NCI-H2107 treated with DMSO at 0.1 percent for 48 hours (cell line): ENCODE measurements at regions not wholly inside any gene's neighbourhood (a gene's known extent, or its start where the extent isn't known, plus 50 kb on each side); places are given as distances from the start of the nearest gene placed in this dataset.
"Not testable (repeated sequence)": the region's sequence is repeated elsewhere in the genome, so short reads cannot be mapped to it uniquely, and the experiment has no call there.

Experiments
- DNase-seq: peaks from one replicate; lab custom pipeline; 2025; ENCODE audit not compliant: unreplicated experiment; lab: John Stamatoyannopoulos, UW

- DNase-seq = not testable (repeated sequence)
These were observed 123.3 kb downstream of the EFNB1 start for GRCh38 chrX:68951942-68952619.

DNA sequence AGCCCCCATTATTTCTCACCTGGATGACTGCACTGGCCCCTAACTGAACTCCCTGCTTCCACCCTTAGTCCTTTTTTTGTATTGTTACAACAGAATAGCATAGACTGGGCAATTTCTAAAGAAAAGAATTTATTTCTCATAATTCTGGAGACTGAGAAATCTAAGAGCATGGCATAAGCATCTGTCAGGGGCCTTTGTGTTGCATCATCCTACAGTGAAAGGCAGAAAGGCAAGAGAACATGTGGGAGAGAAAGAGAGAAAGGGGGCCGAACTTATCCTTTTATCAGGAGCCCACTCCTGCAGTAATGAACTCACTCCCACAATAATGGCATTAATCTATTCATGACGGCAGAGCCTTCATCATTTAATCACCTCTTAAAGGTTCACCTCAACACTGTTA is 122.1 kb downstream of the EFNB1 start:
- no peak for DNase-seq

DNA sequence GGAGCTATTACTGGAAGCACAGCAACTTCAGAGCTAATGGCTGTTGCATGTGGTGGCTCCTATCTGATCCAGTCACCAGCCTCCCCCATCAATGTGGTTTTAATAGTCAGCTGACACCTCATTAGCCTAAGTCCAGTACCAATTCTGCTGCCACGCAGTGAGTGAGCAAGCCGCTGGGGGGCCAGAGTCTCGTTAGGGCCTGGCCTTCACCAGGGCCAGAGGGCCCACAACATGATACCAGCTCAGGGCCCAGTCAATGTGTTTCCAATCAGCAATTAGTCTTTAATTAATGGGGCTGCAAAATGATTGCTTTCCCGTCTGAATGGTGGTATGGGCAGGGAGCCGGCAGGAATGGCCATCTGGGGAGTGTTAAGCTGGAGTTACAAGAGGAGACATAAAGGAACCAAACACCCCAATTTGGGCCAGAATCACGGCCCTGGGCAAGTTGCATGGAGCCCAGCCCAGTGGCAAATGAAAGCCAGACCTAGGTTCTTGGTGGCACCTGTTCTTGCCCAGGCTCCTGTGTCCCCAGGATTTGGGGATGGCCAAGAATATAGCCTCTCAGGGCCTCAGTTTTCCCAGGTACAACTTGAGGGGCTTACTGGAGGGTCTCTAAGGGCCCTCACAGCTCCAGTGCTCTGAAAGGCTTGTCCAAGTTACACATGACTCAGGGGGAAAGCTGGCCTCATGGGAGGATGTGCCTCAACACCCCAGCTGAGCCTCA is 119.2 kb downstream of the EFNB1 start:
- DNase-seq = no peak

DNA sequence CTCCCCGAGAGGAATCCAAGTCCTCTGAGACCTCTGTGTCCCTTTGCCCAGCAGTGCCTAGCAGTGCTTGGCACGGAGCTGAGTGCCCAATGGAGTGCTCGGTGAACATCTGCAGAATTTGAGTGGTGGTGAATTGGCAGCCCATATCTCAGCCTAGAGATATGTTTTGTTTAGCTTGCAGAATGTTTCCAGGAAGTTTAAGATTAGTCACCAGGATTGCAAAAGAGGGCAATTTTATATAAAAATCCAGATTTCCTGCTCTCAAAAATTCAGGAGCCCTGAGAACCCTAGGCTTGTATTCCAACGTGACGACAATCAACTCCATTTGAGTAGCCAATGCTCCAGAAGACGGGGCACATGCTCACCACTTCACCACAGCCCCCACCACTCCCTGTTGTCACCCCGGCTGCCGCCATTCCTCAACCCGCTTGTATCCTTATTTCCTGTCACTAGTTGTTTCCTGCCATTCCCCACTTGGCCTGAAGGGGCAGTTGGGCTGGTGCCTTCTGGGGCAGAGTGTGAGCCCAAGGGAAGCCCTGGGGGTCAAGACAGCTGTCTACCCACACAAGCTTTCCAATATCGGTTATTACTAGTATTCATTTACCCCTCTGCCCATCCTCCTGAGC is 116.9 kb downstream of the EFNB1 start:
- no peak for DNase-seq

- no peak for DNase-seq
These were observed 116.3 kb downstream of the EFNB1 start for GRCh38 chrX:68945081-68945602.

DNA sequence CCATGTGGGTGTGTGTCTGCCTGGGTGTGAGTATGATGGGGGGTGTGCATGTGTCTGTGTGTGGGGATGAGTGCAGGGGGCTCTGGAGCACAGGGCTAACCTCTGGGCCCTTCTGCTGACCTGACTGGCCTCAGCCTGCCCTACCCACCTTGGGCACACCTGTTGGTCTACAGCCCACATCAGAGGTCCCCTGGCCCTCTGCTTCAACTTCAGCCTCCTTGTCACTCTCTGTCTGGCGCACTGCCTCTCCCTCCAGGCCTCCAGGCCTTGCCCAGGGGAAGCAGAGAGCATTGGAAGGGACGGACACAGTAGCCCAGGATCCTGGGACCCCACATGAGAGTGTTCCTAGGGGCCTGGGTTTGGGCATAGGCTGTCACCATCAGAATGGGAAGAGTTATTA is 115.4 kb downstream of the EFNB1 start:
- no peak for DNase-seq

- DNase-seq = no peak
These were observed 114.0 kb downstream of the EFNB1 start for GRCh38 chrX:68942840-68943239.

GRCh38 chrX:68942104-68942503 is 113.3 kb downstream of the EFNB1 start:
- DNase-seq = no peak

GRCh38 chrX:68941385-68941952 is 112.6 kb downstream of the EFNB1 start:
- no peak for DNase-seq

DNA sequence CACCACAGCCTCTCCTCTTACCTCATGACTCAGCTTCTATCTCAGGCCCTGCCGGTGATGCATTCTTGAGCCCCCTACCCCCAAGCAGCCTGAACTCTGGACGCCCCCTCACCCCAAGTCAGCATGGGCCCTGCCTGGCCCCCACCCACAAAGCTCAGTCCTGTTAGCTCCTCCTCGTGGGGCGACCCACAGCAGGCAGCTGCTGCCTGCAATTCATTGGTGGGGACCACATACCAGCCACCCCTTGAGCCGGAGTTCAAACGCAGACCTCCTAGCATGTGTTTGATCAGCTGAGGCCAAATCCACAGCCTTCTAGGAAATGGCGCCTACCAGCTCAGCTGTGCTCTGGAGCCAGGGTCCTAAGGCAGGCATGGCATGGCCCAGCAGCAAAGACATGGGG is 111.8 kb downstream of the EFNB1 start:
- no peak for DNase-seq

GRCh38 chrX:68939868-68940267 is 111.0 kb downstream of the EFNB1 start:
- DNase-seq = no peak

DNA sequence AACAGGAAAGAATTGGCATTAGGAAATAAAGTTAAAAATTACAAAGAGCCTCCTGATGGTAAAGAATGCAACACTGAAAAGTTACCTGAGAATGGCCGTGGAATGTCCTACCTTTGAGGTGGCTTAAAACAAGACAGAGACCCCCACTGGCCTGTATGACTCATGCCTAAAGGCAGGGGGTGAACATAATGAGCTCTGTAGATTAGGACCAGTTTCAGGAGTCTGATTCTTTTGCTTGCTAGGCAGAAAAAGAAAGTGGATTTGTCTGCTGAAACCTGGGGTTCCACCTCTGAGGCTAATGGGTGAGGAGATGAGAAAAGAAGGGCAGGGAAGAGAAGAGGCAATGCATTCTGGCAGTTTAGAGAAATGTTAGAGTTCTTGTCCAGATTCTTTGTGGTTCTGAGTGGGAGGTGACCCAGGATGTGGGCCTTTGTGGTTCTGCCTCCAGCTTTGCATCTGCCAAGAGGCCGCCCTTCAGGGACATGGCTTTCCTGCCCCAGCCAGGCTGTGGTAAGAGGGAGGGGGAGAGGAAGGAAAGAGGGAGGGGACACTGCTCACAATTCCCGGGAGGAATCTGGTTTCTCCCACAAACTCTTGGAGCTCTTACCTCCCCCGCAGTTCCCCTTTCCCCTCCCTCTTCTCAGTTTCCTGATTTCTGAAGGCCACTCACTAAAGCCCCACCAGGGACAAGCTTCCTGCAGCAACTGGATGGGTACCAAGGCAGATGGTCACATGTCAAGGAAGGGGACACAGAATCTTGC is 109.6 kb downstream of the EFNB1 start:
- DNase-seq = no peak

- no peak for DNase-seq
These were observed 108.8 kb downstream of the EFNB1 start for GRCh38 chrX:68937581-68937980.

- no peak for DNase-seq
These were observed 107.8 kb downstream of the EFNB1 start for GRCh38 chrX:68936608-68937007.

DNA sequence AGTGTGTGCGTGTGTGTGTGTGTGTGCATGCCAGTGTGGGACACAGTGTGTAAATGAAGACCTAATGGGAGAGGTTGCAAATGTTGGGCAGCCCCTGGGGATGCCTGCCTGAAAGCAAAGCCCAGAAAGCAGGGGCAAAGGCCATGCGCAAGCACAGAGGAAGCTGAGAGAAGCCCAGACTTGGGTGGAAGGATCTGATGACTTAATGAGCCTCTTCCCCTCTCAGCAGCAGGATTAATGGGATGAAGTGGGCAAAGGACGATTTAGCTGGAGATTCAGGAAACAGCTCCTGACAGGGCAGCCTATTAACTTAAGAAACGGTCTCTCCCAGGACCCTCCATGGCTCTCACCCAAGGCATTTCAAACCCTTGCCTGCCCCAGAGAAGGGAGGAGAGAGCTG is 107.3 kb downstream of the EFNB1 start:
- DNase-seq = no peak

DNA sequence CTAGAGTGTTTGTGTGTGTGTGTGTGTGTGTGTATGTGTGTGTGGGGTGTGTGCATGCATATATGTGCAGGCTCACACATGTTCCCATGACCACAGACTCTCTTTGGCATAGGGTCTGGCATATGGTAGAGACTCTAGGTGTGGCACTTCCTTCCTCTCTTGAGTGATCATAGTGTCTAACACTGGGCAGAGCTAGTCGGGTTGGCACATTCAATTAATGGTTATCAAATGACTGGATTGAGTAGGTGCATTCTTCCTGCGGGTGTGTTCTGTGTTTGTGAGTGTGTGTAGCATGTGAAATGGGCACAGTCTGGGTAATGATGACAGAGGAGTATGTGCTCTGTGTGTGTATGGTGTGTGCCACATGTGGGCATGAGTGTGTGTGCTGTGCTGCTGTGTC is 106.5 kb downstream of the EFNB1 start:
- DNase-seq = no peak

DNA sequence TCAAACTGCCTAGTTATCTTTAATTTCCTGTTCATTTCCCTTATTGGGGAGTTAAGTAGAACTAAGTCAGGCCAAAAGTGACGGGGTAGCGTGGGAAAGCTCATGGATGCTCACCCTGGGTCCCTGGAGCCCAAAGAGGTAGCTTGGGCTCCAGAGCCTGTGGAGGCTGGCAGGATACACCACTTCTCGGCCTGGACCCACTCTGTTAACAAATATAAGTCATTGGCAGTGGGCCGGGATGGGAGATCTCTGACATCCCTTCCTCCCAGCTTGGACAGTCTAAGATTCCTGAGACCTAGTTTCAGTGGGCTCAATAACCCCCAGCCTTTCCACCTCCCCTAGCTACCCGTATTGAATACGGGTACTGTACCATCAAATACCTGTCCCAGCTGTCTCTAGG is 106.1 kb downstream of the EFNB1 start:
- DNase-seq = no peak

DNA sequence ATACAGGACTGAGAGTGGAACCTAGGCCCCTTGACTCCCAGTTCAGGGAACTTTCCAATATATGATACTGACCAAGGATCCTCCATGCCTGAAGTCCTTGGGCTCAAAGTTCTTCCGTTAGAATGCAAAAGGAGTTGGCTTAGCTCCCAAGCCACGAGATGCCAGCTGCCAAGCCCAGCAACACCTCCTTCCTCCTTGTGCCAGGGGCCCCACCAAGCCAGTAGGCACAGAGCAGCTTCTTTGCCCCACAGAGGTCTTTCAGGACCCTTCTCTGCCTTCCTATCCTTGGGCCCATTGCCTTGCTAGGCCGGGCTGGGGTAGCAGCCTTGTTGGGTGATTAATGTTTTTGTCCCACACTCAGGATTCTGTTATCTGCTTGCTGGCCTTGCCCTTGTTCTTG is 105.6 kb downstream of the EFNB1 start:
- no peak for DNase-seq

GRCh38 chrX:68932611-68933010 is 103.8 kb downstream of the EFNB1 start:
- no peak for DNase-seq

- no peak for DNase-seq
These were observed 102.5 kb downstream of the EFNB1 start for GRCh38 chrX:68931345-68931744.
